Neural progenitor cell (in vitro differentiated cells): ENCODE measurements at regions not wholly inside any gene's neighbourhood (a gene's known extent, or its start where the extent isn't known, plus 50 kb on each side); places are given as distances from the start of the nearest gene placed in this dataset.

ENCODE experiments used
- DNase-seq: peaks from one replicate; pipeline ENCODE4 v3.0.0-alpha.2; 2016; ENCODE audit warnings: low spot score
- H2AFZ ChIP-seq: fragments of 200-600 bp; sonication (generic); replicated peaks from 2 replicates; pipeline ENCODE4 v1.6.1; 2016; ENCODE audit warnings: antibody characterized with exemption
- H3F3A ChIP-seq: fragments of 200-600 bp; sonication (generic); 2 replicates; pipeline ENCODE4 v1.6.1; 2016; ENCODE audit warnings: antibody characterized with exemption, low read depth
- H3K27ac ChIP-seq: fragments of 200-600 bp; sonication (generic); 2 replicates; pipeline ENCODE4 v1.5.1; 2016; ENCODE audit warnings: mild to moderate bottlenecking
- H3K27me3 ChIP-seq: fragments of 200-600 bp; sonication (generic); 2 replicates; pipeline ENCODE4 v1.6.1; 2016; ENCODE audit warnings: mild to moderate bottlenecking, moderate library complexity
- H3K36me3 ChIP-seq: fragments of 200-600 bp; sonication (generic); 2 replicates; pipeline ENCODE4 v1.5.1; 2016
- H3K4me1 ChIP-seq: fragments of 200-600 bp; sonication (generic); 2 replicates; pipeline ENCODE4 v1.6.1; 2016; ENCODE audit warnings: mixed run types
- H3K4me2 ChIP-seq: fragments of 200-600 bp; sonication (generic); 2 replicates; pipeline ENCODE4 v1.6.1; 2016
- H3K4me3 ChIP-seq: fragments of 200-600 bp; sonication (generic); 2 replicates; pipeline ENCODE4 v1.5.1; 2016
- H3K79me2 ChIP-seq: fragments of 200-600 bp; sonication (generic); 2 replicates; pipeline ENCODE4 v1.6.1; 2016; ENCODE audit warnings: low read depth
- H3K9ac ChIP-seq: fragments of 200-600 bp; sonication (generic); 2 replicates; pipeline ENCODE4 v1.6.1; 2016
- H3K9me3 ChIP-seq: fragments of 200-600 bp; sonication (generic); 2 replicates; pipeline ENCODE4 v1.5.1; 2016; ENCODE audit warnings: low read depth
- H4K20me1 ChIP-seq: fragments of 200-600 bp; sonication (generic); 2 replicates; pipeline ENCODE4 v1.6.1; 2016; ENCODE audit warnings: low read depth
- H3K27ac Mint-ChIP-seq: 3 replicates; pipeline ENCODE4 v1.8.0; 2021; ENCODE audit warnings: mixed read lengths
- H3K27me3 Mint-ChIP-seq: 2 replicates; pipeline ENCODE4 v1.8.0; 2022; ENCODE audit warnings: low read depth, mild to moderate bottlenecking, inconsistent platforms, moderate library complexity, mixed read lengths; ENCODE audit not compliant: insufficient read depth
- H3K36me3 Mint-ChIP-seq: 3 replicates; pipeline ENCODE4 v1.8.0; 2021; ENCODE audit warnings: mixed read lengths
- H3K4me1 Mint-ChIP-seq: 3 replicates; pipeline ENCODE4 v1.8.0; 2021; ENCODE audit warnings: mixed read lengths
- H3K4me3 Mint-ChIP-seq: 3 replicates; pipeline ENCODE4 v1.8.0; 2021; ENCODE audit warnings: mild to moderate bottlenecking, moderate library complexity, mixed read lengths
- H3K9me3 Mint-ChIP-seq: 3 replicates; pipeline ENCODE4 v1.8.0; 2020; ENCODE audit warnings: mixed read lengths
- EZH2 ChIP-seq: fragments of 200-600 bp; sonication (generic); IDR thresholded peaks from 2 replicates; pipeline ENCODE4 v1.6.1; 2017; ENCODE audit warnings: antibody characterized with exemption, mild to moderate bottlenecking, moderate library complexity
- EZH2phosphoT487 ChIP-seq: fragments of 200-600 bp; sonication (generic); IDR thresholded peaks from 2 replicates; pipeline ENCODE4 v1.6.1; 2017; ENCODE audit warnings: antibody characterized with exemption
- TF ChIP-seq, protein P1 (sequence below): fragments of 200-600 bp; sonication (generic); IDR thresholded peaks from 2 replicates; pipeline ENCODE4 v1.5.1; 2017; ENCODE audit warnings: antibody characterized with exemption, mild to moderate bottlenecking

DNA sequence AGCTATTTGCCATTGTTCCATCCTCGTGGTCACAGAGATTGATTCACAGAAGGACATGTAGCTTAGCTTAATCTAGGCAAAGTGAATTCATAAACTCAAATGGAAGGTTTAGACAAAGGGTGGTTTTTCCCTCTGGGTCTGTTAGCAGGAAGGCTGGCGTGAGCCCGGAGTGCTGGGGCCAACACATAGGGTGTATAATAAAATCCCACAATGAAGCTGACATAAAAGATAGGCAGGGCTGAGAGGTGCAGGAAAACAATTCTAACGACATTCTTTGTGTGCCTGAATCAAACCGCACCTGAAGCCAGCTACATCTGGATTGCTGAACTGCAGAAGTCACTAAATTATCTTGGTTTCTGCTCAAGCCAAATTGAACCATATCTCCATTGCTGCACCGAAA, 173.9 kb downstream of the MAF start:
- Mint-ChIP-seq H3K36me3 (no peaks in the 10 kb centered on the region), H3K27me3 (peaks cover 7% of the 10 kb centered on the region), H3K27ac (peak overlapping the region; percentile 38), H3K9me3 (peaks cover 3% of the 10 kb centered on the region), H3K4me1 (peaks cover 43% of the 10 kb centered on the region), H3K4me3 (no peak overlapping the region)
- no peaks in the 10 kb centered on the region for H3K9me3 ChIP-seq
- H3K79me2 ChIP-seq: no peaks in the 10 kb centered on the region
- H3K4me1 ChIP-seq: peaks cover 32% of the 10 kb centered on the region
- no peak overlapping the region for H3K4me3 ChIP-seq
- no peak overlapping the region for H3K9ac ChIP-seq
- no peak for DNase-seq
- H3K4me2 ChIP-seq: no peak overlapping the region
- no peaks in the 10 kb centered on the region for H3K27me3 ChIP-seq
- no peak overlapping the region for H3K27ac ChIP-seq
- TF ChIP-seq, protein P1, sequence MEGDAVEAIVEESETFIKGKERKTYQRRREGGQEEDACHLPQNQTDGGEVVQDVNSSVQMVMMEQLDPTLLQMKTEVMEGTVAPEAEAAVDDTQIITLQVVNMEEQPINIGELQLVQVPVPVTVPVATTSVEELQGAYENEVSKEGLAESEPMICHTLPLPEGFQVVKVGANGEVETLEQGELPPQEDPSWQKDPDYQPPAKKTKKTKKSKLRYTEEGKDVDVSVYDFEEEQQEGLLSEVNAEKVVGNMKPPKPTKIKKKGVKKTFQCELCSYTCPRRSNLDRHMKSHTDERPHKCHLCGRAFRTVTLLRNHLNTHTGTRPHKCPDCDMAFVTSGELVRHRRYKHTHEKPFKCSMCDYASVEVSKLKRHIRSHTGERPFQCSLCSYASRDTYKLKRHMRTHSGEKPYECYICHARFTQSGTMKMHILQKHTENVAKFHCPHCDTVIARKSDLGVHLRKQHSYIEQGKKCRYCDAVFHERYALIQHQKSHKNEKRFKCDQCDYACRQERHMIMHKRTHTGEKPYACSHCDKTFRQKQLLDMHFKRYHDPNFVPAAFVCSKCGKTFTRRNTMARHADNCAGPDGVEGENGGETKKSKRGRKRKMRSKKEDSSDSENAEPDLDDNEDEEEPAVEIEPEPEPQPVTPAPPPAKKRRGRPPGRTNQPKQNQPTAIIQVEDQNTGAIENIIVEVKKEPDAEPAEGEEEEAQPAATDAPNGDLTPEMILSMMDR: no peak
- no peak for TF ChIP-seq EZH2phosphoT487
- TF ChIP-seq EZH2: no peak
- no peak overlapping the region for H2AFZ ChIP-seq
- H4K20me1 ChIP-seq: no peaks in the 10 kb centered on the region
- no peaks in the 10 kb centered on the region for H3K36me3 ChIP-seq
- H3F3A ChIP-seq: peaks cover 25% of the 10 kb centered on the region

DNA sequence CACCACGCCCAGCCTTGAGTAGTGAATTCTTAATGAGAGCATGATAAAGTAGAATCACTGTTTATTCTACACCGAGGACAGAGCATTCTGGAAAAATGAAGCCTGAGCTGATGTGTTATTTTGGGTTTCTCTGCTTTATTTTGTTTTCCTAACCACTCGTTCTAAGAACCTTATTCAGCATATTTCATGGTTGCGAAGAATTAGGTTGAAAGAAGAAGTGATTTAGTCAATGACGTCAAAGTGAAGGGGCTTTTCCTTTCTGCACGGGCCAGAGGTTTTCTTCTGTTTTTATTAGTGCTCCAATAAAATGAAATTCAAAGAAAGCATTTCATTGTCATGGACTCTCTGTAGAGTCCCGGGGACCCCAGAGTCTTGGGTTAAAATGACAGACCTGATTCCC, 178.5 kb downstream of the MAF start:
- no peaks in the 10 kb centered on the region for H3K36me3 ChIP-seq
- H3K4me1 ChIP-seq: peaks cover 19% of the 10 kb centered on the region
- no peak overlapping the region for H3K9ac ChIP-seq
- TF ChIP-seq, protein P1: no peak
- TF ChIP-seq EZH2phosphoT487: no peak
- no peak for TF ChIP-seq EZH2
- H3K79me2 ChIP-seq: no peaks in the 10 kb centered on the region
- H3K4me2 ChIP-seq: no peak overlapping the region
- H4K20me1 ChIP-seq: no peaks in the 10 kb centered on the region
- peaks cover 5% of the 10 kb centered on the region for H3K27me3 Mint-ChIP-seq
- no peaks in the 10 kb centered on the region for H3K9me3 Mint-ChIP-seq
- peaks cover 53% of the 10 kb centered on the region for H3K4me1 Mint-ChIP-seq
- H3K27ac Mint-ChIP-seq: no peak overlapping the region
- H3F3A ChIP-seq: no peaks in the 10 kb centered on the region
- H3K27me3 ChIP-seq: no peaks in the 10 kb centered on the region
- H3K4me3 Mint-ChIP-seq: no peak overlapping the region
- no peak for DNase-seq
- no peaks in the 10 kb centered on the region for H3K36me3 Mint-ChIP-seq
- H3K27ac ChIP-seq: no peak overlapping the region
- no peak overlapping the region for H3K4me3 ChIP-seq
- H2AFZ ChIP-seq: no peak overlapping the region
- no peaks in the 10 kb centered on the region for H3K9me3 ChIP-seq

DNA sequence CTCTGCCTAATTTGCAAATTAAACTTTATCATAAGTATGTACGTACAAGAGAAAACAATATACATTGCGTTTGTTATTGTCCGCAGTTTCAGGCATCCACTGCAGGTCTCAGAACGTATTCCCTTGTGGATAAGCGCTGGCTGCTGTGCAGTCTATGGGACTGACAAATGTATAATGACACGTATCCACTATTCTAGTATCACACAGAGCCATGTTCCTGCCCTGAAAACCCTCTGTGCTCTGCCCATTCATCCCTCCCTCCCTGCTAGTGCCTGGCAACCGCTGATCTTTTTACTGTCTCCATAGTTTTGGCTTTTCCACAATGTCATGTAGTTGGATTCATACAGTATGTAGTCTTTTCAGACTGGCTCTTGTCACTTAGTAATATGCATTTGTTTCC, 179.4 kb downstream of the MAF start:
- Histone ChIP-seq H3K27me3 (no peaks in the 10 kb centered on the region), H3K9ac (no peak overlapping the region), H3K4me2 (no peak overlapping the region), H4K20me1 (no peaks in the 10 kb centered on the region), H3K4me1 (peaks cover 19% of the 10 kb centered on the region), H3K4me3 (no peak overlapping the region), H3K79me2 (no peaks in the 10 kb centered on the region), H3K36me3 (no peaks in the 10 kb centered on the region), H2AFZ (no peak overlapping the region), H3F3A (no peaks in the 10 kb centered on the region), H3K27ac (no peak overlapping the region), H3K9me3 (no peaks in the 10 kb centered on the region)
- peaks cover 5% of the 10 kb centered on the region for H3K27me3 Mint-ChIP-seq
- H3K36me3 Mint-ChIP-seq: no peaks in the 10 kb centered on the region
- TF ChIP-seq EZH2phosphoT487 (no peak), EZH2 (no peak)
- TF ChIP-seq, protein P1: no peak
- peak overlapping the region; percentile 5 for H3K27ac Mint-ChIP-seq
- DNase-seq: no peak
- H3K9me3 Mint-ChIP-seq: no peaks in the 10 kb centered on the region
- peaks cover 57% of the 10 kb centered on the region for H3K4me1 Mint-ChIP-seq
- H3K4me3 Mint-ChIP-seq: no peak overlapping the region

DNA sequence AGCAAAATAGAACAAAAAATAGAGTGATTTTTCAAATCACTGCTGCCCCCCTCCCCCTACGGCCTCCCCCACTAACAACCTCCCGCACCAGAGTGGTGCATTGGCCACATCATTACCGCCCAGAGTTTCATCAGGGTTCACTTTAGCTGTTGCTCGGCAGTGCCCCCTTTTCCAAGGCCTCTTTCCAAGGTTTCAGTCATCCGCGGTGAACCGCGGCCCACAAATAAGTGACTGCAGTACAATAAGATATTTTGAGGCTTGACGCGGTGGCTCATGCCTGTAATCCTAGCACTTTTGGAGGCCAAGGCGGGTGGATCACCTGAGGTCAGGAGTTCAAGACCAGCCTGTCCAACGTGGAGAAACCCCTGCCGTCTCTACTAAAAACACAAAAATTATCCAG, 180.0 kb downstream of the MAF start:
- H3K27me3 ChIP-seq: no peaks in the 10 kb centered on the region
- H3K79me2 ChIP-seq: no peaks in the 10 kb centered on the region
- H2AFZ ChIP-seq: no peak overlapping the region
- H3K9me3 ChIP-seq: no peaks in the 10 kb centered on the region
- no peaks in the 10 kb centered on the region for H3K36me3 ChIP-seq
- no peak for TF ChIP-seq EZH2phosphoT487
- TF ChIP-seq, protein P1: no peak
- no peak for TF ChIP-seq EZH2
- H3F3A ChIP-seq: no peaks in the 10 kb centered on the region
- Mint-ChIP-seq H3K4me3 (no peak overlapping the region), H3K36me3 (no peaks in the 10 kb centered on the region), H3K4me1 (peaks cover 57% of the 10 kb centered on the region), H3K27ac (no peak overlapping the region), H3K27me3 (peaks cover 5% of the 10 kb centered on the region), H3K9me3 (no peaks in the 10 kb centered on the region)
- H3K4me3 ChIP-seq: no peak overlapping the region
- H3K27ac ChIP-seq: no peak overlapping the region
- H3K9ac ChIP-seq: no peak overlapping the region
- no peak overlapping the region for H3K4me2 ChIP-seq
- H3K4me1 ChIP-seq: peaks cover 19% of the 10 kb centered on the region
- H4K20me1 ChIP-seq: no peaks in the 10 kb centered on the region
- no peak for DNase-seq
